Adrenal gland (tissue), 5 donors: ENCODE measurements at regions not wholly inside any gene's neighbourhood (a gene's known extent, or its start where the extent isn't known, plus 50 kb on each side); places are given as distances from the start of the nearest gene placed in this dataset.

ENCODE experiments used
- POLR2A ChIP-seq, 2 donors: fragments of 450-650 bp; IDR thresholded peaks; one replicate each; pipeline ENCODE4 v1.6.1; 2017; ENCODE audit warnings: antibody characterized with exemption in 2 of 2, mild to moderate bottlenecking in 2 of 2, moderate library complexity in 1 of 2
- TF ChIP-seq, protein P1 (sequence below), 6 experiments: fragments of 450-650 bp in 4 of 6; fragments of 200-600 bp in 2 of 6; sonication (generic) in 1 of 6; IDR thresholded peaks; 1 replicate in 5 of 6; 2 replicates in 1 of 6; pipeline versions ENCODE4 v1.5.1 to v1.8.0; 2016 to 2021; ENCODE audit warnings: antibody characterized with exemption in 6 of 6, mild to moderate bottlenecking in 2 of 6, moderate library complexity in 1 of 6
- donor health status: DM: no; HTN: no; CAD: no.

DNA sequence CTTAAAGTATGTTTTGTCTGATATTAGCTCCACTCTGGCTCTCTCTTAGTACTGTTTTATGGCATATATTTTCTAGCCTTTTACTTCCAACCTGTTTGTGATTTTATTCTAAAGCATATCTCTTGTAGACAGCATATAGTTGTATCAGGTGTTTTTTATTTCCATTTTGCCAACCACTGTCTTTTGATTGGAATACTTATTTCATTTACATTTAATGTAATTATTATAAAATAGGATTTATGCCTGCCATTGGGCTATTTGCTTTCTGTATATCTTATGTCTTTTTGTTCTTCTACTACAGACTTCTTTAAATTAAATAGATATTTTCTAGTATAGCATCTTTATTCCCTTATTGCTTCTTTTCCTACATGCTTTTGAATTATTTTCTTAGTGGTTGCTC lies 67.3 kb downstream of the LRRC30 start:
- TF ChIP-seq POLR2A (IDR thresholded peaks at IDR 0.05): no peak
- TF ChIP-seq, protein P1, sequence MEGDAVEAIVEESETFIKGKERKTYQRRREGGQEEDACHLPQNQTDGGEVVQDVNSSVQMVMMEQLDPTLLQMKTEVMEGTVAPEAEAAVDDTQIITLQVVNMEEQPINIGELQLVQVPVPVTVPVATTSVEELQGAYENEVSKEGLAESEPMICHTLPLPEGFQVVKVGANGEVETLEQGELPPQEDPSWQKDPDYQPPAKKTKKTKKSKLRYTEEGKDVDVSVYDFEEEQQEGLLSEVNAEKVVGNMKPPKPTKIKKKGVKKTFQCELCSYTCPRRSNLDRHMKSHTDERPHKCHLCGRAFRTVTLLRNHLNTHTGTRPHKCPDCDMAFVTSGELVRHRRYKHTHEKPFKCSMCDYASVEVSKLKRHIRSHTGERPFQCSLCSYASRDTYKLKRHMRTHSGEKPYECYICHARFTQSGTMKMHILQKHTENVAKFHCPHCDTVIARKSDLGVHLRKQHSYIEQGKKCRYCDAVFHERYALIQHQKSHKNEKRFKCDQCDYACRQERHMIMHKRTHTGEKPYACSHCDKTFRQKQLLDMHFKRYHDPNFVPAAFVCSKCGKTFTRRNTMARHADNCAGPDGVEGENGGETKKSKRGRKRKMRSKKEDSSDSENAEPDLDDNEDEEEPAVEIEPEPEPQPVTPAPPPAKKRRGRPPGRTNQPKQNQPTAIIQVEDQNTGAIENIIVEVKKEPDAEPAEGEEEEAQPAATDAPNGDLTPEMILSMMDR (IDR thresholded peaks at IDR 0.05): no peak
